ENCODE measurements at regions not wholly inside any gene's neighbourhood (a gene's known extent, or its start where the extent isn't known, plus 50 kb on each side); places are given as distances from the start of the nearest gene placed in this dataset.

GRCh38 chr14:71551291-71551950 lies 380.8 kb upstream of the RGS6 start:
- TF ChIP-seq CTCF (conservative IDR thresholded peaks at IDR 0.05; ENCODE audit: low read length) (no peak), EZH2phosphoT487 (IDR thresholded peaks at IDR 0.05; ENCODE audit: borderline replicate concordance, low read depth, low read length) (no peak)
